Right atrium auricular region (tissue), 2 donors: ENCODE measurements at regions not wholly inside any gene's neighbourhood (a gene's known extent, or its start where the extent isn't known, plus 50 kb on each side); places are given as distances from the start of the nearest gene placed in this dataset.

Source experiments
- DNase-seq: peaks from one replicate; pipeline ENCODE4 v3.0.0-alpha.2; 2019; ENCODE audit warnings: low spot score
- H3K27ac ChIP-seq, 2 donors: fragments of 200-600 bp; sonication (generic); 1 replicate in 1 of 2; 2 replicates in 1 of 2; pipeline ENCODE4 v1.5.1; 2016 to 2019
- H3K27me3 ChIP-seq, 2 donors: fragments of 200-600 bp; sonication (generic); one replicate each; pipeline versions ENCODE4 v1.5.1 to v1.6.0; 2017 to 2019
- H3K36me3 ChIP-seq: fragments of 200-600 bp; sonication (generic); one replicate; pipeline ENCODE4 v1.5.1; 2016
- H3K4me1 ChIP-seq, 2 donors: fragments of 200-600 bp; sonication (generic); one replicate each; pipeline versions ENCODE4 v1.5.1 to v1.6.0; 2017 to 2019
- H3K4me3 ChIP-seq, 2 donors: fragments of 200-600 bp; sonication (generic); 1 replicate in 1 of 2; 2 replicates in 1 of 2; pipeline ENCODE4 v1.5.1; 2017 to 2019; ENCODE audit warnings: mild to moderate bottlenecking in 1 of 2, moderate library complexity in 1 of 2
- H3K9me3 ChIP-seq, 2 donors: fragments of 200-600 bp; sonication (generic); one replicate each; pipeline ENCODE4 v1.5.1; 2019
- CTCF ChIP-seq, 2 donors: fragments of 200-600 bp; sonication (generic); IDR thresholded peaks; one replicate each; pipeline ENCODE4 v1.5.1; 2019; ENCODE audit warnings: antibody characterized with exemption in 2 of 2

DNA sequence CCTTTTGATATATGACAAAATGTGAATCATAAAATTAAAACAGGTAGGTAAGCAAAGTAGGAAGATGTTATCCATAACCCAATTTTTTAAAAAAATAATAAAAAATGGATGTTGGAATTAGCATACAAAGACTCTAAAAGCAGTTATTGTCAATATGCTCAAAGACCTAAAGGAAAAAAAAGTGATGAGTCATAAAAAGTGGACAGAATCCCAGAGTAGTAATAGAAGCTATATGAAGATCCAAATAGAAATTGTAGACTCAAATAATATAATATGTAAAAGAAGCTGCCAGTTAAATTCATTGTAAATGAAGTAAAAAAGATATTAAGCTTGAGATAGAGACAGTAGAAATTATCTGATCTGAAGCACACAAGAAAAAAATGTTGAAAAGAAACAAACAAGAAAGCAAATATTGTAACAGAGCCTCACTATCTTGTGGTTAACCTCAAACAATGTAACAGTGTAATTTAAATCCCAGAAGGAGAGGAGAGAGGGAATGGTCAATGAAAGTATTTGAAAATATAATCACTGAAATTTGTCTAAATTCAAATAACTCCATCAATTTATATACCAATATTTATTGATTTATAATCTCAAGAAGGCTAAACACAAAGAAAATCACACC is 773.4 kb upstream of the RAG2 start:
- DNase-seq, result no peak
- TF ChIP-seq CTCF (IDR thresholded peaks at IDR 0.05), result no peak
- Histone ChIP-seq H3K27ac (no peak overlapping the region), H3K9me3 (peaks cover 0 to 8% of the 10 kb centered on the region in 2 donors), H3K4me3 (no peak overlapping the region), H3K36me3 (no peaks in the 10 kb centered on the region), H3K27me3 (no peaks in the 10 kb centered on the region), H3K4me1 (no peaks in the 10 kb centered on the region)

DNA sequence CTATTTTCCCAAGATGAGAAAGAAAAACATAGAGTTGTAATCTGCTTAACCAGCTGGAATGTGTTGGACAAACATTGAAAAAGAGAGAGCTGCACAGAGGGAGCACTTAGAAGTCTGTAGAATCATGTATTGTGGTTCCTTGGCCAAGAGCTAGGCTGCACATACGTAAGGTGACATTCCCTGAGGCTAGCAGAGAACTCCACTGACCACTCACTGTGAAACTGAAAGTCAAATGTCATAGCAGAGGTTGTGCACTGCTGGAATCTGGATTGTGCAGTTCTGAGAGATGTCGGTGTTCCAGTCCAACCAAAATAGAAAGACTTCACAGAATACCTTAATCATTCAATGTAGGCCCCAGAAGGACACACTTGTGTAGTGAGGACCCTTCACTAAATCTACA is 772.8 kb upstream of the RAG2 start:
- Histone ChIP-seq H3K9me3 (peaks cover 0 to 8% of the 10 kb centered on the region in 2 donors), H3K27ac (no peak overlapping the region), H3K27me3 (no peaks in the 10 kb centered on the region), H3K4me1 (no peaks in the 10 kb centered on the region), H3K4me3 (no peak overlapping the region), H3K36me3 (no peaks in the 10 kb centered on the region)
- no peak for TF ChIP-seq CTCF (IDR thresholded peaks at IDR 0.05)
- no peak for DNase-seq

- Histone ChIP-seq H3K36me3 (no peaks in the 10 kb centered on the region), H3K27me3 (no peaks in the 10 kb centered on the region), H3K27ac (no peak overlapping the region), H3K9me3 (peaks cover 0 to 8% of the 10 kb centered on the region in 2 donors), H3K4me1 (no peaks in the 10 kb centered on the region), H3K4me3 (no peak overlapping the region)
- DNase-seq, result no peak
- TF ChIP-seq CTCF (IDR thresholded peaks at IDR 0.05), result no peak
Observed at GRCh38 chr11:37364246-37364839, 766.3 kb upstream of the RAG2 start.

DNA sequence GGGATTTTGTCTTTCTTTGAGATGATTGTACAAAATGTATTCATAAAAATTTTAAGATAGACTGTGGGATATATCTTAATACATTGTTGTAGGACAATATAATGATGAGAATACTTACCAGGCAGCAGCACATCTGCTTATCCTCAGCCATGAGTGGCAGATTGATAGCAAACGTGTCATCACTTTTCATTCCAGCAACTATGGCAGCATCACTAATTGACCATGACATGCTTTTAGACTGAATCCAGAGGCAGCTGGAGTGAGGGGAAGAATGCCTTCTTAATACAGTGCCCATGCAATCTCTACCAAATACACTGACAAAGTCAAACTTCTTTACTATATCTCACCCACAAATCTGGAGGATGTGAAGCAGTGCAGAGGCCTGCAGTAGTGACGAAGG is 755.2 kb upstream of the RAG2 start:
- Histone ChIP-seq H3K9me3 (no peaks in the 10 kb centered on the region), H3K27ac (no peak overlapping the region), H3K36me3 (no peaks in the 10 kb centered on the region), H3K4me1 (no peaks in the 10 kb centered on the region), H3K27me3 (no peaks in the 10 kb centered on the region), H3K4me3 (no peak overlapping the region)
- DNase-seq, result no peak
- TF ChIP-seq CTCF (IDR thresholded peaks at IDR 0.05), result no peak

- TF ChIP-seq CTCF (IDR thresholded peaks at IDR 0.05), result no peak
- Histone ChIP-seq H3K4me1 (no peaks in the 10 kb centered on the region), H3K9me3 (no peaks in the 10 kb centered on the region), H3K27ac (no peak overlapping the region), H3K27me3 (no peaks in the 10 kb centered on the region), H3K36me3 (no peaks in the 10 kb centered on the region), H3K4me3 (no peak overlapping the region)
- no peak for DNase-seq
Observed at GRCh38 chr11:37352485-37352884, 754.4 kb upstream of the RAG2 start.

- H3K27ac ChIP-seq, result no peak overlapping the region
- no peaks in the 10 kb centered on the region for H3K9me3 ChIP-seq
- H3K27me3 ChIP-seq, result no peaks in the 10 kb centered on the region
- no peaks in the 10 kb centered on the region for H3K36me3 ChIP-seq
- H3K4me1 ChIP-seq, result no peaks in the 10 kb centered on the region
- TF ChIP-seq CTCF (IDR thresholded peaks at IDR 0.05), result no peak
- no peak overlapping the region for H3K4me3 ChIP-seq
- DNase-seq, result no peak
Observed at GRCh38 chr11:37343290-37343689, 745.3 kb upstream of the RAG2 start.
